ENCODE measurements at regions not wholly inside any gene's neighbourhood (a gene's known extent, or its start where the extent isn't known, plus 50 kb on each side); places are given as distances from the start of the nearest gene placed in this dataset.
A peak's percentile ranks its signal among the peaks of the same experiment; 100 is the strongest.

DNA sequence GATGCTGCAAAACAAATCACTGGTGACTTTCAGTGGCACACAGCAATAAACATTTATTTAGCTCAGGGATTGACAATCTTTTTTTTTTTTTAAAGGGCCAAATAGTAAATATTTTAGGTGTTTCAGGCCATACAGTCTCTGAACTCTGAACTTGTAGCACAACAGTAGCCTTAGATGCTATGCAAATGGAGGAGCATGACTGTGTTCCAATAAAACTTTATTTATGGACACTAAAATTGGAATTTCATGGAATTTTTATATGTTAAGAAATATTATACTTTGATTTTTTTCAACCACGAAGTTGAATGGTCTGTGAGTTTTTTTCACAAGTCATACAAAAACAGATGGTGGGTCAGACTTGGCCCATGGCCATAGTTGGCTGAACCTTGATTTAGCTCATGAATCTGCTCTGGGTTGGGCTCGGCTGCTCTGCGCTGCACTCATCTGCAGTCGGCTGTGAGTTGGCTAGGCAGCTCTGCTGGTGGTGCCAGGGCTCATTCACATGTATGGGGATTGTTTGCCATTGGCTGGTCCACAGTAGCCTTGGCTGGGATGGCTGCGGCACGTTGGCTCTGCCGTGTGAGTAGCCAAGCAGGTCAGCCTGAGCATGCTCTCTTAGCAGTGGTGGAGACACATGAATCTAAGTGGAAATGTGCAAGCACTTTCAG is 231.7 kb upstream of the PGRMC2 start:
- in situ Hi-C loops (cut with MboI; ENCODE audit: low pct_unique_long_range_greater_than_20kb, low sequenced_read_pairs), result no loop called here

DNA sequence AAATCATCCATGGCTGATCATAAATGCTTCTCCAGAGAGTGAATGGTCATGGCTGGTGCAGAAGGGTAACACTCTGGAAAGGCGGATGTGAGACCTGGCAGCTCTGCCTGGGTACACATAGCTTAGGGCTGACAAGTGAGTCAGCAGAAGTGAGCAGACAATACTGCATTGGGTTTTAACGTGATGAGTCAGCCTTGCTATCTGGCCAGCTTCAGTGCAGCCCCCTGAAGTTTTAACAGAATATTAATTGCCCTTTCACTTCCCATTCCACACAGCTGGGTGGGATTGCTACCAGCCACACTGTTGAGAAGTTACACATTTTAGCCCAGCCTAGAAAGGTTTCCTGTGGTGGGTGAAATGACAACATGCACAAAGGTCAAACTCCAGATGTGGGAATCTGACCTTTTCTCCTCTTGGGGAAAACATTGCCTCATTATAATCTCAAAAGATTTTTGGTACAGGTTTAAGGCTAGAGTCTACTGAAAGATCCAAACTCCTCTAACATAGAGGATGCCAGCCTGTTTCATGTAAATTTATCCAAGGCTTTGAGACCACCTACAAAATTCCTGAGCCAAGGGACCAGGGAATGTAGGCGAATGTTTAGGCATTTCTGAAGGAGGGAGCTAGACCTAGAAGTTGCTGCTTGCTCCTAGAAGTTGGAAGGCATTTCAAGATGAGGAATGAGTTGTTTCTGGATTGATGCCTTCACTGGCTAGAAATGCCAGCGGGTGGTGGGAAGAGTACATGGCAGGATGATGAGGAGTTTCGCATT is 230.3 kb upstream of the PGRMC2 start:
- in situ Hi-C loops (cut with MboI; ENCODE audit: low pct_unique_long_range_greater_than_20kb, low sequenced_read_pairs), result no loop called here
- DNase-seq, result peak; percentile 80

More for the DNA sequence above, 231.7 kb upstream of the PGRMC2 start:
- DNase-seq, result no peak

DNA sequence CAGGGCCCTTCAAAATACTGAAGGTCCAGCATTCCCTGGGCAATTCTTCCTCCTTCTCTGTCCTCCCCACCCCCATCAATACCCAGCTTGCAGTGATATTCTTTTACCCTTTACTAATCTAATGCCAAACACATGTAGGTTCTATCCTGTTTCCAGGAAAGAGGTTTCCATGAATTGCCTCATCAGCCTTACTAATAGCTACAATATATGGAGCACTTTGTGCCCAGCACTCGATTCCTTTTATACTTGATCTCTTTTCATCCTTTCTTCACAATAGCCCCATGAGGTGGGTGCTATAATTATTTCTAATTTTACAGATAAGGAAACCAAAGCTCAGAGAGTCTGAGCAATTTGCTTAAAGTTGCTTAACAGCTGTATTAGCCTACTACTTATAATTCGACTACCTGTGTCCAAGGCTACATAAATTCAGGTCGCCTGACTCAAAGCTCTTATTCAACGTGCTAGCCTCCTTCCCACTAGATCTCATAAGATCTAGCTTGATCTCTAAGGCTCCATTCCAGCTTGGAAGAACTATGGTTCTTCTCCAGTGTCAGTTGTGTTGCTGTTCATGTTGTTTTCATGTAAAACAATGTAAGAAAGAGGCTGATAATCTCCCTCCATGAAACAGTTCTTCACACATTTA is 229.6 kb upstream of the PGRMC2 start:
- in situ Hi-C loops (cut with MboI; ENCODE audit: low pct_unique_long_range_greater_than_20kb, low sequenced_read_pairs), result no loop called here
- no peak for DNase-seq

DNA sequence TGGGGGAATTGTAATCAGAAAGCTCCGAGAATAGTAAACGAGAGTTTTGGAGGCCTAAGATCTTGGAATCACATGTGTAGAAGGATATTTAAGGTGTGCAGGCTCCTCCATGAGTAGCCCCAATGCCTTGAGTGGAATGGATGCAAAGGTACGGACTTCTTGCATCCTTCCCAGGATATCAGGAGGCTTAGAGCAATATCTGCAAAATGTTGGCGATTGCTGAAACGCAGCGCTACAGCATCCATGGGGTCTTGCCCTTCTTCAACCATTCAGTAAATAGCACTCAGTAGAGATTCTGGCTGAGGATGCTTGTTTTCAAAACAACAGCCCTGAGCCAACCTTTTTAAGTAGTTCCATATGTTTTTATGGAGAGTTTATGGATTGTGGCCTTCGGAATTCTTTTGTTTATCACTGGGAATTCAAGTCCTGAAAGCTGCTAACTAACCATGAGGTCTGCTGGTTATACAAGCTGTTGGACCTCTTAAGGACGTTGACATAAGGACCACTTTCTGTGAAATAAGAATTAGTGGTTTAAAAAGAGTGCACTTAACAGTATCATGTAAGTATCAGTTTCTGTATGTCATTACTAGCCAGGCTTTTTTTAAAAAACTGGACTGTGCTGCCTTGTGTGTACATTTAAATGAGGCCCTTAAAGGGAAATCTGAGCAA is 228.8 kb upstream of the PGRMC2 start:
- no peak for DNase-seq
- in situ Hi-C loops (cut with MboI; ENCODE audit: low pct_unique_long_range_greater_than_20kb, low sequenced_read_pairs), result no loop called here

DNA sequence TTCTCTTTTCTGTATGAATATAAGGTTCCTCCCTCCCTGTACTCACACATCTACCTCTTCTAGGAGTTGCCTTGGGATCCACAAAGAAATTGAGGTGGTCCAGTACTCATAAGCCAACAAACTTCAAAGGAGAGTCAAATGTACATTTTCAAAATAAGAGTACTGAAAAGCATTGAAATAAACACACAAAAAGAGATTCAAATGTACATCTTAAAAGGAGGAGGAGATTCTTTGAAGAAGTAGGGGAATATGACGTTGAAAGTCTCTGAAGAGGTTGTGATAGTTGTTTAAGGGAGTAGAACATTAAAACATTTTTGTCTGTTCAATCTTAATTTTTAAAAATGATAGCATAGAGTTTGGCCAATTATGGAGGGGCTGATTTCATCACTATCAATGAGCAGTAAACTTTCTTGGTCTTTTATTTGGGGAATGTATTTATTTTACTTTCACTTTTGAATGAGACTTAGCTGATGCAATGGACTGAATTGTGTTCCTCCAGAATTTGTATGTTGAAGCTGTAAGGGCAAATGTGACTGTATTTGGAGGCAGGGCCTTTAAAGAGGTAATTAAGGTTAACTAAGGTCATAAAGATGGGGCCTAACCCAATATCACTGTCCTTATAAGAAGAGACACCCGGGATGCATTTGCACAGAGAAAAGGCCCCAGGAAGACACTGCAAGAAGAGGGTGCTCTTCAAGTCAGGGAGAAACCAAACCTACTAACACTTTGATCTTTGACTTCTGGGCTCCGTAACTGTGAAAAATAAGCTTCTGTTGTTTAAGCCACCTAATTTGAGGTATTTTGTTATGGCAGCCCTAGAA is 226.3 kb upstream of the PGRMC2 start:
- DNase-seq, result peak; percentile 6
- in situ Hi-C loops (cut with MboI; ENCODE audit: low pct_unique_long_range_greater_than_20kb, low sequenced_read_pairs), result no loop called here

DNA sequence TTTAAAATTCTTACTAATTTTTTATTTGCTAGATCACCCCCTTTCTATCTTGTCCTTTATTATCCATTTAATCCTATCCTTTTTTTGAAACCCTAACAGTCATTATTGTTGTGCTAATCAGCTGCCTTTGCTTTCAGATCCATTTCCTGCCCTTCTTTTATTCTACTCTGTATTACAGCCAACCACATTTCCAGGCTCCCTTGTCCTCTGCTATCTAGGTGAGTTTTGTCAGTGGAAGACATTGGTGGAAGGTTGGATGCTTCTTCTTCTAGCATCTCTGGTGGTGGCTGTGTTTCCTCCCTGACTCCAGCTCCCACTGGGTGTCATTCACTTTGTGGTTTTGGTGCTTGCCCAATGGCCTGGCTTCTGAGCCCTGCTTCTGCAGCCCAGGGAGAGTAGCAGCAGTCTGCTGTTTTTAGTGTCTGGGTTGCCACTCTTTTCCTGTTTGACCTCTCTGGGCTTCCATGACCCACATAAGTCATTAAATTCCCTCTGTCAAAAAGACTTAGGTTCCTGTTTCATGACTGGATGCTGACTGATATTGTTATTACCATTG is 225.2 kb upstream of the PGRMC2 start:
- in situ Hi-C loops (cut with MboI; ENCODE audit: low pct_unique_long_range_greater_than_20kb, low sequenced_read_pairs), result no loop called here
- DNase-seq, result peak; percentile 45

DNA sequence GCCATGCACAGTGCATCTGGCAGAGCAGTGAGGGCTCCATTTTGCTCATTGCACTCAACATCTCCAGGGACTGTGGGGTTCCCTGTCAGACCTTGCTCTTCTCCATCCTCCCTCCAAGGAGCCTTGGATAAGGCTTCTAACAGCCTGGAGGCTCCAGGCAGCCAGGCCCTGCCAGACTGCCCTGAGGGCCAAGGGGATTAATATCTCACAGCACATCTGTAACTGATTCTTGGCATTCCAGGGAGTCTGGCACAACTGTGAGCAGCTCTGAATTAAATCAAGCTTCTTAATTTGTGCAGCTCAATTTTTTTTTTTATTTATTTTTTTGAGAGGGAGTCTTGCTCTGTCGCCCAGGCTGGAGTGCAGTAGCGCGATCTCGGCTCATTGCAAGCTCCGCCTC is 224.5 kb upstream of the PGRMC2 start:
- no peak for DNase-seq
- in situ Hi-C loops (cut with MboI; ENCODE audit: low pct_unique_long_range_greater_than_20kb, low sequenced_read_pairs), result no loop called here

DNA sequence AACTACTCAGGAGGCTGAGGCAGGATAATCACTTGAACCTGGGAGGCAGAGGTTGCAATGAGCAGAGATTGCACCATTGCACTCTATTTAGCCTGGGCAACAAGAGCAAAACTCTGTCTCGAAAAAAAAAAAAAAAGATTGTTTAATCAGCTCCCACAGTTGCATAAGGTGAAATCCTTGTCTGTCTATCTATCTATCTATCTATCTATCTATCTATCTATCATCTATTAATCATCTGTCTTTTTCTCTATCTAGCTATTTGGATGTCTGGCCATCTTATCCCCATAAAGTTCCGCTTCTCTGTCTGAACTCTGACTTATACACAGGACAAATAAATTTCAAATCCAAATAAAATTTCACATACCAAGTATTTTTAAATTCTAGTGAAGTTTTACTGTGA is 223.2 kb upstream of the PGRMC2 start:
- in situ Hi-C loops (cut with MboI; ENCODE audit: low pct_unique_long_range_greater_than_20kb, low sequenced_read_pairs), result no loop called here

DNA sequence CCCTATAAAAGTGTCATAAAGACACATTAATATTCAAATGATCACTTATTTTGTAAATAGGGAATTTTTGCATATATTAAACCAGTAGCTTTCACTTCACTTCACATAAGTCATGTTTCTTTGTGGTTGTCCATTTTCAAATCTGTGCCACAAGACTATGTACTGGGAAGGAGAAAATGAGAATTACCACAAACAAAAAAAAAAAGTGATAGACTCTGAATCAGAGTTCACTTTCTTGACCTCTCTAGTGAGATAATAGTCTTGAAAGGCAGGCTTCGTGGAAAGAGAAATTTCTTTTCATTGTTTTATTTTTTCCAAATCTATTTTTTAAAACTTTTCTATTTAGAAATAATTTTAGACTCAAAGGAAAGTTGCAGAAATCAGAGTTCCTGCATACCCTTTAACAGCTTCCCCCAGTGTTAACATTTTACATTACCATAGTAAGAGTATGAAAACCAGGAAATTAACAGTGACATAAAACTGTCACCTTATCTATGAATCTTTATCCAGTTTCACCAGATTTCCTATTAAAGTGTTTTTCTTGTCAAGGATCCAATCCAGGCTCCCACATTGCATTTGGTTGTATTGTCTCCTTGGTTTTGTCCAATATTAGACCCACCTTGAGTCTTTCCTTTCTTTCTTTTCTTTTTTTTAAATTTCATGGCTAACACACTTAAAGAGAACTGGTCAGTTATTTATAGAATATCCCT is 215.4 kb upstream of the PGRMC2 start:
- in situ Hi-C loops (cut with MboI; ENCODE audit: low pct_unique_long_range_greater_than_20kb, low sequenced_read_pairs), result no loop called here
- DNase-seq, result no peak

More for the DNA sequence above, 223.2 kb upstream of the PGRMC2 start:
- no peak for DNase-seq

DNA sequence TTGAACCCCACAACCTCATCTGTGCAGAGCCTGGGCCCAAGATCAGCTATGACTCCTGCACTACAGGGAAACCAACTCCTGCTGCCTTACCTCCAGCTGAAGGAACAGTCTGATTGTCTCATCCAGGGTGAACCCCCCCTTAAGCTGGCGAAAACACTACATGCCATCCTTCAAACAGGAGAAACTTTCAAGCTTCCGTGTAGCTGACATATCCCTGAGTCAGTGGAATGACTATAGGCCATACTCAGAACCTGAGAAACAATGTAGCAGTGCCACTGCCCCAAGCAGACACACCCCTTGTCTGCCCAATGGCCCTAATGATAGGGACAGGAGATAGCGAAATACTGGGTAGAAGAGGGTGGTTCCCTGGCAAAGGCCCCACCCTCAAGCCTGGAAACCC is 213.6 kb upstream of the PGRMC2 start:
- in situ Hi-C loops (cut with MboI; ENCODE audit: low pct_unique_long_range_greater_than_20kb, low sequenced_read_pairs), result no loop called here
- DNase-seq, result no peak

DNA sequence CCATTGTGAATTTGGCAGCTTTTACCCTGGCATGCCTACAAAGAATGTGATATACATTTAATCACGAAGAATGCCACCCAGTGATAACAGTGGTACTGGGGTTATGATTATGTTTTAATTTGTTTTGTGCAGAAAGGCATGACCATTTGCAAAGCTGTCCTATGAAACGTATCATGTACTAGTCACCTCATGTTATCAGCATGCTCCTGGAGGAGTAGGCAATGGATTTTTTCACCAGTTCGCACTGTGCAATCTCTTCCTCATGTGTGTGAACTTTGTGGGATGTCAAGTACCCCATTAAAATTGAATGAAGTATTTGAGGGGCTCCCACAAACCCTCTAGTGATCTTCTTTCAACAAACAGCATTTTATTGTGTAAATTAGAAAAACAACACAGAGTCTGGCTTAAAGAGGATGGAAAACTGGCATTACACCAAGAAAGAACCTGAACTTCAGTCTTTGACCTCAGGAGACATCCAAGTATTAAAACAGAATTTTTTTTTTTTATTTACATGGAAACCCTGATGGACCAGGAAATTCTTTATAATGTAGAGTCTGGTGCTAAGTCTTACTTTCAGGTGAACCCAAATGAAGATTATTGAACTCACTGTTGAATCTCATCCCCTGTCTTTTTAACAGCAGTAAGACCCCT is 200.6 kb upstream of the PGRMC2 start:
- in situ Hi-C loops (cut with MboI; ENCODE audit: low pct_unique_long_range_greater_than_20kb, low sequenced_read_pairs), result no loop called here
- DNase-seq, result no peak

DNA sequence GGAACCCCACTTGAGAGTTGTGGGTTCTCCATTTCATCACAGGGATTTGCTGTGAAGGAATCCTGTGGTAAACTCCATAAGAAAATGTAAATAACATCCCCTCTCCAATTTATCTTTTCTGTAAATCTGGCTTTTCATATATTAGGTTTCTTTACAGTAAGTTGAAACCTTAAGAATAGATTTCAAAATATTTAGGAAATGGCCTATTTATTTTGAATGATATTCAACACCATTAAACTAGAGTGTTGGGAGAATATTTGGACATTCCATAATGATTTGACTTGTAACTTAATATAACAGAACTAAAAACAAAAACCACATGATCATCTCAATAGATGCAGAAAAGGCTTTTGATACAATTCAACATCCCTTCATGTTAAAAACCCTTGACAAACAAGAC is 197.3 kb upstream of the PGRMC2 start:
- DNase-seq, result no peak
- in situ Hi-C loops (cut with MboI; ENCODE audit: low pct_unique_long_range_greater_than_20kb, low sequenced_read_pairs), result no loop called here

DNA sequence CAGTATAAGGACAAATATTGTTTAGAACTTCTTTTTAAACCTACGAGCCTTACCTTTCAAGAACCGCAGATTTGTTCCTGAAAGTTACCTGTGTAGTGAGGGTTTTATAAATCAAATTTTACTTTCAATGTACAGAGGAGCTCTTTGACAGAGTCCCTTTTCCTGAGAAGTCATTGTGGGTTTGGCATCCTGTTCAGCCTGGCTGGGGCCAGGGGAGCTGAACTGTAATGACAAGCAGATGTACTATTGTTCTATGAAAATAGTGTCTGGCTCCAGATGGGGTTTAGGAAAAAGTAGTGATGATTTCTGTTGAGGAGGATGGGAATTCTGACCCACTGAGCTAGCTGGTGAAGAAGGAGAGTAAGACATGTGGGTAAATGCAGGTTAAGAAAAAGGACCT is 196.2 kb upstream of the PGRMC2 start:
- no peak for DNase-seq
- in situ Hi-C loops (cut with MboI; ENCODE audit: low pct_unique_long_range_greater_than_20kb, low sequenced_read_pairs), result no loop called here

DNA sequence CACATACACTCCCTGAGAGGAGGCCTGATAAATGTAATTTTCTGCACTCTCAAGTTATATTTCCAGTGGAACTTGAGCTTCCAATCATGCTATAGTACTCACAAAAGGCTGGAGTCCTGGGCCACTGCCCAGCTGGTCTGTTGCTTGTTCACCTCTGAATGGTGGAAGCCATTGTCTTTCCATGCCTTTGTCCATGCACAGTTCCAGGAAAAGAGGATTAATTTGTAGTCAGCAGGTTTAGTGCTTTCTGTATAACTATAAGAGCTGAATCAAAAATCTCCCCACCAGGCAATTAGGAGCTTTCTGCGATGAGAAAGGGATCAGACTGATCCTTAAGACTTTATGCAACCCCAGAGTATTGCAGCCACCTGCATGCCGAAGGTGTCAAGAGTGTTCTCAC is 195.4 kb upstream of the PGRMC2 start:
- in situ Hi-C loops (cut with MboI; ENCODE audit: low pct_unique_long_range_greater_than_20kb, low sequenced_read_pairs), result no loop called here
- DNase-seq, result no peak

DNA sequence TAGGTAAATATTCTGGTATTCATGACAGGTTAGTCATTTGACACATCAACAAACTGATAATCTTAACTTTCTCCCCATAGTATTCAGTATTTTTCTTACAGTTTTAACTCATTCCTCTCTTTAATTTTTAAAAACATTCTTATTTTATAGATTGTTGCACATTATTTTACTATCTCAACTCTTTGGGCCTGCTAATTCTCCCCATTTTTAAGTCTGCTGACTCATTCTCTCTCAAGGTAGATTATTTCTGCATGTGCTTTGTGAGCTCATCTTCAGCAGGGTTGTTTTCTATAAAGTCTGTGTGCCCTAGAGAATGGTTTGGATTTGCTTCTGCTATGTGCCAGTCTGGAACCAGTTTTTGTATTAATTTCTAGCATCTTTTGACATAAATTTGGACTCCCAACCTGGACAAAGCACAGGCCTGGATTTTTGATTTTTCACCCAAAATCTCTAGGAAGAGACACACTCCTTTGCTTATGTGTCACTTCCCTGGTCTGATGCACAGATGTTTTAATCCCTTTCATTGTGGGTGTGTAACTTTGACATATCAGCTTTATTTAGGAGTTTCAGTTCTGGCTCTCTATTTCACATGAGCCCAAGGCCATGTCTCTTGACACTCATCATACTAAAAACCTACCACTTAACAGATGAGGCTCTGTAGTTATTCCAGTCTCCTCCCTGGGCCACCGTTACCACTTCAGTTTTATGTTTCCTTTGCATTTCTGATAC is 194.3 kb upstream of the PGRMC2 start:
- in situ Hi-C loops (cut with MboI; ENCODE audit: low pct_unique_long_range_greater_than_20kb, low sequenced_read_pairs), result no loop called here

DNA sequence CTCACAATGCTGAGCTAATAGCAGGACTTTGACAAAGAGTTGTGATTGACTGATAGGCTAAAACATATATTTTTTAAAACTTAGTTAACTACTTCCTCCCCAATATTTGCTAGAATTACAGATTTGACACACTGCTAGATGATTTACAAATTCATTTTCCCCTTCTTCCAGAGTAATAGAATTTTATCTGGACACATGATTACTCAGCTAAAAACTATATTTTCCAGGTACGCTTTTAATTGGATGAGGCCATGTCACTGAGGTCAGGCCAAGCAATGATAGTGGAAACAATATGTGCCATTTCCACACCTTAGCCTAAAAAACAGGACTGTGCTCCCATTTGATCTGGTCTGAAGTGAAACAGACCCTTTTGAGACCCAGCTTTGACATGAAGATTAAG is 193.3 kb upstream of the PGRMC2 start:
- in situ Hi-C loops (cut with MboI; ENCODE audit: low pct_unique_long_range_greater_than_20kb, low sequenced_read_pairs), result no loop called here

More for the DNA sequence above, 194.3 kb upstream of the PGRMC2 start:
- DNase-seq, result no peak

DNA sequence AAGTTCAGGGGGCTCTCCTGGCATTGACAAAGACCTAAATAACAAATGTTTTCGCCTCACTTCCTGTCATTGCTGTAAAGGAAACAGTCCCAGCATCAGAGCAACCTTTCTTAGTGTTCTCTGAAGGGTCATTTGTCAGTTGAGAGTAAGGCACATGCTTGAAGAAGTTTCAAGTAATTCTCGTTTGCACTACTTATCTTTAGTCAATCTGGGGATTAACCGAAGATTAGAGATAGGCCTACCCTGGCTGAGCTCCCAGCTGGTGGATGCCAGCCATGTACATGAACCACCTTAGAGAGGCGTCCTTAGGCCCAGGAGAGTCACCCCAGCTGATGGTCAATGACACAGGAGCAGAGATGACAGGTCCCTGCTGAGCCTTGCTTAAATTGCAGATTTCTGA is 189.9 kb upstream of the PGRMC2 start:
- no peak for DNase-seq
- in situ Hi-C loops (cut with MboI; ENCODE audit: low pct_unique_long_range_greater_than_20kb, low sequenced_read_pairs), result no loop called here

More for the DNA sequence above, 193.3 kb upstream of the PGRMC2 start:
- DNase-seq, result no peak
